NCI-H69 (cell line): ENCODE measurements at regions not wholly inside any gene's neighbourhood (a gene's known extent, or its start where the extent isn't known, plus 50 kb on each side); places are given as distances from the start of the nearest gene placed in this dataset.

Experiments
- DNase-seq: peaks from one replicate; lab custom pipeline; 2025; lab: John Stamatoyannopoulos, UW

- no peak for DNase-seq
These were observed 827.5 kb upstream of the SALL3 start for GRCh38 chr18:78151948-78152725.

- no peak for DNase-seq
These were observed 826.3 kb upstream of the SALL3 start for GRCh38 chr18:78153362-78153761.

- DNase-seq, result no peak
These were observed 825.2 kb upstream of the SALL3 start for GRCh38 chr18:78154444-78154843.

- DNase-seq, result no peak
These were observed 824.8 kb upstream of the SALL3 start for GRCh38 chr18:78154853-78155252.

GRCh38 chr18:78156466-78156865, 823.2 kb upstream of the SALL3 start:
- DNase-seq, result no peak

- DNase-seq, result no peak
These were observed 820.7 kb upstream of the SALL3 start for GRCh38 chr18:78158943-78159342.

- no peak for DNase-seq
These were observed 820.2 kb upstream of the SALL3 start for GRCh38 chr18:78159397-78159796.

- peak; percentile 62 for DNase-seq
These were observed 818.5 kb upstream of the SALL3 start for GRCh38 chr18:78160961-78161656.

GRCh38 chr18:78165525-78165924, 814.1 kb upstream of the SALL3 start:
- peak; percentile 58 for DNase-seq

- DNase-seq, result no peak
These were observed 811.1 kb upstream of the SALL3 start for GRCh38 chr18:78168526-78168925.

- peak; percentile 95 for DNase-seq
These were observed 810.3 kb upstream of the SALL3 start for GRCh38 chr18:78169174-78169864.

- no peak for DNase-seq
These were observed 807.7 kb upstream of the SALL3 start for GRCh38 chr18:78171954-78172353.

- DNase-seq, result peak; percentile 63
These were observed 804.9 kb upstream of the SALL3 start for GRCh38 chr18:78174737-78175136.

GRCh38 chr18:78178812-78179211, 800.8 kb upstream of the SALL3 start:
- DNase-seq, result no peak

GRCh38 chr18:78180741-78181140, 798.9 kb upstream of the SALL3 start:
- no peak for DNase-seq

- no peak for DNase-seq
These were observed 795.8 kb upstream of the SALL3 start for GRCh38 chr18:78183815-78184214.

GRCh38 chr18:78191276-78191675, 788.3 kb upstream of the SALL3 start:
- no peak for DNase-seq

- peak; percentile 85 for DNase-seq
These were observed 787.6 kb upstream of the SALL3 start for GRCh38 chr18:78192054-78192453.

- DNase-seq, result no peak
These were observed 783.3 kb upstream of the SALL3 start for GRCh38 chr18:78196280-78196679.

- DNase-seq, result no peak
These were observed 780.6 kb upstream of the SALL3 start for GRCh38 chr18:78199002-78199401.

GRCh38 chr18:78199611-78200010, 780.0 kb upstream of the SALL3 start:
- DNase-seq, result no peak

GRCh38 chr18:78207942-78208341, 771.7 kb upstream of the SALL3 start:
- DNase-seq, result no peak

- no peak for DNase-seq
These were observed 771.2 kb upstream of the SALL3 start for GRCh38 chr18:78208461-78208860.
